Activated CD8-positive, alpha-beta T cell treated with anti-CD3 and anti-CD28 coated beads for 36 hours (primary cell): ENCODE measurements at regions not wholly inside any gene's neighbourhood (a gene's known extent, or its start where the extent isn't known, plus 50 kb on each side); places are given as distances from the start of the nearest gene placed in this dataset.

ENCODE experiments used
- ATAC-seq: fragments of 200-7000 bp; cut with Tn5 transposase; one replicate; pipeline ENCODE4 v1.10.0; 2021; ENCODE audit warnings: mild to moderate bottlenecking, moderate library complexity
- CTCF ChIA-PET: fragments of 350-600 bp; sonication (Branson Sonifier 250); formaldehyde crosslinking; loops from one replicate; lab custom pipeline; 2021; ENCODE audit warnings: antibody characterized with exemption; lab: Charles Lee
- POLR2A ChIA-PET: fragments of 350-600 bp; sonication (Branson Sonifier 250); formaldehyde crosslinking; loops from one replicate; lab custom pipeline; 2021; ENCODE audit warnings: antibody characterized with exemption; lab: Charles Lee
- DNase-seq: peaks from one replicate; pipeline ENCODE4 v3.0.0-alpha.2; 2020
- H3K27ac Mint-ChIP-seq: one replicate; pipeline ENCODE4 v1.8.0; 2021; ENCODE audit warnings: mild to moderate bottlenecking, mixed read lengths
- H3K27me3 Mint-ChIP-seq: one replicate; pipeline ENCODE4 v1.8.0; 2021; ENCODE audit warnings: mixed read lengths
- H3K36me3 Mint-ChIP-seq: one replicate; pipeline ENCODE4 v1.8.0; 2021; ENCODE audit warnings: low read depth, mixed read lengths
- H3K4me1 Mint-ChIP-seq: one replicate; pipeline ENCODE4 v1.8.0; 2021; ENCODE audit warnings: low read depth, mixed read lengths
- H3K4me3 Mint-ChIP-seq: one replicate; pipeline ENCODE4 v1.8.0; 2021; ENCODE audit warnings: mild to moderate bottlenecking, moderate library complexity, mixed read lengths
- H3K9me3 Mint-ChIP-seq: one replicate; pipeline ENCODE4 v1.8.0; 2021; ENCODE audit warnings: mixed read lengths
- CTCF ChIP-seq: fragments of 200-600 bp; IDR thresholded peaks from one replicate; pipeline ENCODE4 v1.8.0; 2022; ENCODE audit warnings: antibody characterized with exemption, mild to moderate bottlenecking
- intact Hi-C: fragments of 100-400 bp; cut with micrococcal nuclease; formaldehyde crosslinking; loops from one replicate; pipeline ENCODE4 v1.10.0; 2022

- CTCF ChIA-PET = interaction anchor here (0.6 to 1.3 kb wide), 2 partner anchors 67 to 482 kb away, joined by 3 to 4 read pairs; no protein-coding TSS in a partner anchor
- Mint-ChIP-seq H3K27ac (no peak overlapping the region), H3K36me3 (no peaks in the 10 kb centered on the region), H3K27me3 (no peaks in the 10 kb centered on the region), H3K9me3 (no peaks in the 10 kb centered on the region), H3K4me1 (peaks cover 11% of the 10 kb centered on the region), H3K4me3 (no peak overlapping the region)
- POLR2A ChIA-PET = no interaction called here
- no peak for DNase-seq
- ATAC-seq = no peak
- TF ChIP-seq CTCF = no peak
- intact Hi-C loops = no loop called here
Observed at GRCh38 chr12:104863296-104863948, 94.7 kb downstream of the SLC41A2 start.

- no peak for TF ChIP-seq CTCF
- H3K27ac Mint-ChIP-seq = no peak overlapping the region
- CTCF ChIA-PET = interaction anchor here (1.1 to 1.3 kb wide), 2 partner anchors 18 to 26 kb away, joined by 3 read pairs; no protein-coding TSS in a partner anchor
Observed at GRCh38 chr12:104858611-104859543, 99.2 kb downstream of the SLC41A2 start.

GRCh38 chr12:104856531-104856930 lies 101.6 kb downstream of the SLC41A2 start:
- Mint-ChIP-seq H3K27me3 (no peaks in the 10 kb centered on the region), H3K4me1 (no peaks in the 10 kb centered on the region), H3K4me3 (no peak overlapping the region), H3K27ac (no peak overlapping the region), H3K9me3 (no peaks in the 10 kb centered on the region), H3K36me3 (no peaks in the 10 kb centered on the region)
- no peak for TF ChIP-seq CTCF
- CTCF ChIA-PET = interaction anchor here (1.1 to 1.9 kb wide), 4 partner anchors 8 to 475 kb away, joined by 3 to 7 read pairs (median 4); no protein-coding TSS in a partner anchor
- DNase-seq (no peak), ATAC-seq (no peak)
- POLR2A ChIA-PET = no interaction called here
- intact Hi-C loops = no loop called here

More at GRCh38 chr12:104858611-104859543, 99.2 kb downstream of the SLC41A2 start:
- H3K4me1 Mint-ChIP-seq = no peaks in the 10 kb centered on the region
- POLR2A ChIA-PET = interaction anchor here (0.5 kb wide), 1 partner anchor 9 kb away, joined by 3 read pairs; no protein-coding TSS in a partner anchor
- ATAC-seq = no peak
- intact Hi-C loops = no loop called here
- H3K36me3 Mint-ChIP-seq = no peaks in the 10 kb centered on the region
- DNase-seq = no peak
- no peaks in the 10 kb centered on the region for H3K9me3 Mint-ChIP-seq
- H3K27me3 Mint-ChIP-seq = no peaks in the 10 kb centered on the region
- H3K4me3 Mint-ChIP-seq = no peak overlapping the region

GRCh38 chr12:104855599-104855998 lies 102.5 kb downstream of the SLC41A2 start:
- no peaks in the 10 kb centered on the region for H3K36me3 Mint-ChIP-seq
- no peak overlapping the region for H3K4me3 Mint-ChIP-seq
- ChIA-PET CTCF (interaction anchor here (1.1 to 1.9 kb wide), 4 partner anchors 9 to 474 kb away, joined by 3 to 7 read pairs (median 4); no protein-coding TSS in a partner anchor), POLR2A (interaction anchor here (0.6 kb wide), 1 partner anchor 500 kb away, joined by 3 read pairs; no protein-coding TSS in a partner anchor)
- H3K9me3 Mint-ChIP-seq = no peaks in the 10 kb centered on the region
- no peaks in the 10 kb centered on the region for H3K4me1 Mint-ChIP-seq
- H3K27me3 Mint-ChIP-seq = no peaks in the 10 kb centered on the region
- intact Hi-C loops = no loop called here
- TF ChIP-seq CTCF = no peak
- ATAC-seq (no peak), DNase-seq (no peak)
- H3K27ac Mint-ChIP-seq = no peak overlapping the region
